HG02943 (cell line): ENCODE measurements at regions not wholly inside any gene's neighbourhood (a gene's known extent, or its start where the extent isn't known, plus 50 kb on each side); places are given as distances from the start of the nearest gene placed in this dataset.
"Not testable (repeated sequence)": the region's sequence is repeated elsewhere in the genome, so short reads cannot be mapped to it uniquely, and the experiment has no call there.

ENCODE experiments used
- ATAC-seq: cut with Tn5 transposase; IDR thresholded peaks from one replicate; pipeline ENCODE4 v1.9.1; 2021; ENCODE audit warnings: mild to moderate bottlenecking, low read depth, moderate library complexity; ENCODE audit not compliant: unreplicated experiment

DNA sequence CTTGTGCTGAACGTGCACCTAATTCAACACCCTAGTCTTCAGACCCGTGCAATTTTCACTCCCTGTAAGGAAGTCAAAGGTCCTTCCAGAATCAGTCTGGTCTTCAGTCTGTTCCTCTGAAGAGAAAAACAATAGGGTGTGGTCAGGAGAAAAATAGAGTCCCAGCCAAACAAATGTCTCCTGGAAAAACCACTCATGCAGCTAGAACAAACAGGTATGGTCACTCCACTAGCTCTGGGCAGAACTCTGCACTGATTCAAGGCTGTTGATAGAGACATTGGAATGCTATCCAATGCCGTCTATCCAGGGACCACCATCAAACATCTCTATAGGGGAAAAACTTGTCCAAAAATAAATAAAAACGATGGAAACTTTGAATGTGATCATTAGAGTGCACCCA, 81.8 kb upstream of the MAP3K1 start:
- ATAC-seq, result no peak

DNA sequence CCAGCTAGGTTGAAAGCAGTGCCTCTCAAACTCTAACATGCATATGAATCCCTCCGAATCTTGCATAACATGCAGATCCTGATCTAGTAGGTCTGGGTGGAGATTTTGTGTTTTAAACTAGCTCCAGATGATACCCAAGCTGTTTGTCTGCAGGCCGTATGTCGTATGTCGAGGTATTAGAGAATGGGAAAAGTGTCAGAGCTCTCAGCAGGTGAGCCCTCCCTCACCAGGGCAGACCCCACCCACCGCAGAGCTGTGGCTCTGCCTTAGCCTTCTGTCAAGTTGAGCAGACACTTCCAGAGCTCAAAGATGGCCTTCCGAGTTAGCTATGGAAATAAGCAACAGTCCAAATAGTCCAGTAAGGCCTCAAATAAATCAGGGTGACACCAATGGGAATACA, 83.2 kb upstream of the MAP3K1 start:
- no peak for ATAC-seq

DNA sequence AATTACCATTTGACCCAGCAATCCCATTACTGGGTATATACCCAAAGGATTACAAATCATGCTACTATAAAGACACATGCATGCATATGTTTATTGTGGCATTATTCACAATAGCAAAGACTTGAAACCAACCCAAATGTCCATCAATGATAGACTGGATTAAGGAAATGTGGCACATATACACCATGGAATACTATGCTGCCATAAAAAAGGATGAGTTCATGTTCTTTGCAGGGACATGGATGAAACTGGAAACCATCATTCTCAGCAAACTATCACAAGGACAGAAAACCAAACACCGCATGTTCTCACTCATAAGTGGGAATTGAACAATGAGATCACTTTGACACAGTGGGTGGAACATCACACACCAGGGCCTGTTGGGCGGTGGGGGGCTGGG, 83.9 kb upstream of the MAP3K1 start:
- ATAC-seq, result not testable (repeated sequence)

DNA sequence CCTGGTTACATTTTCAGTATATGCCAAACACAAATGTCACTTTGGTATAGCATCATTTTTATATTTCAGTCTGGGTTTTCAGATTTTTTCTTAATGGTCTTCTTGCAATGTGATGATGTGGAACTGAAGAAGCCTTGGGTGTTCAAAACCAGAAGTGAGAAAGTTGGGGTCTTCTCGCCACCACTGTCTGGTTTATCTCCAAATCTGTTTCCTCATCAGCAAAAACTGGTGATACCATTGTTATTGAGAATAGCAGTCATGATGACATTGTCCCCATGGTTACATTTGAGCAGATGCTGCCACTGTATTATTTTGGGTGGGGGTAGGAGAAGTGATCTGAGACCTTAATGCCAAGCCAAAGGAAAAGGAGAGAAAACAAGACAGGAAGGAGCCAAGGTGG, 85.9 kb upstream of the MAP3K1 start:
- ATAC-seq, result no peak

DNA sequence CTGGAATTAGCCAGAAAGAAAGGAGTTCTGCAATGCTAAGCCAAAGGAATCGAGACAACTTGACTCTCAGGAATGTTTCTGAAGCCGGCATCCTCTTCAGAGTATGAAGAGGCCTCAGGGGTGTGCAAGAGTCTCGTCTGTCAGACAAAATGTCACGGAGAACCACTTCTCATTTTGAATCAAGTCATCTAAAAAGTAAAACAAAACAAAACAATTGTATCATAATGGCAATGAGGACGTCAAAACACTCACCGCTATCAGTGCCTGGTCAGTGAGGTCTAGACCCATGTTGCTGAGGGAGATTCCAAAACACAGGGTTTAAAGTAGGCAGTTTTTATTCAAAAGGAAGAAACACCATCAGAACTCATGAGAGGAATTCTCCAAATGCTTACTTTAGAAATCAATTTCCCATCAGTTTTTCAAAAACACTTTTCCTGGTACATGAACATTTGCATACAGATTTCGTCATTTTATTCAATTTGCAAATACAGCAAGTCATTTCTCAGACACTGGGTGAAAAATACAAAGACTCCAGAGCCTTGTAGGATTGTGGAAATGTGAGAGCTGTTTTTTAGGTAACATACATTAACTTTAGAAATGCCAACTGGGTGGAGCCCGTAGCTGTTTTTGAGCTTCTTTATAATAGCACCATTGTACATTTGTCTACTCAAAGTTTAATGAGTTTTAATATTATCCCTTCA, 89.5 kb upstream of the MAP3K1 start:
- ATAC-seq, result no peak

DNA sequence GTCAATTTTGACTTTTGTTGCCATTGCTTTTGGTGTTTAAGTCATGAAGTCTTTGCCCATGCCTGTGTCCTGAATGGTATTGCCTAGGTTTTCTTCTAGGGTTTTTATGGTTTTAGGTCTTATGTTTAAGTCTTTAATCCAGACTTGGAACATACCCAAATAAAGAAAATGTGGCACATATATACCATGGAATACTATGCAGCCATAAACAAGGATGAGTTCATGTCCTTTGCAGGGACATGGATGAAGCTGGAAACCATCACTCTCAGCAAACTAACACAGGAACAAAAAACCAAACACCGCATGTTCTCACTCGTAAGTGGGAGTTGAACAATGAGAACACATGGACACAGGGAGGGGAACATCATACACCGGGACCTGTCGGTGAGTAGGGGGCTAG, 90.5 kb upstream of the MAP3K1 start:
- not testable (repeated sequence) for ATAC-seq

DNA sequence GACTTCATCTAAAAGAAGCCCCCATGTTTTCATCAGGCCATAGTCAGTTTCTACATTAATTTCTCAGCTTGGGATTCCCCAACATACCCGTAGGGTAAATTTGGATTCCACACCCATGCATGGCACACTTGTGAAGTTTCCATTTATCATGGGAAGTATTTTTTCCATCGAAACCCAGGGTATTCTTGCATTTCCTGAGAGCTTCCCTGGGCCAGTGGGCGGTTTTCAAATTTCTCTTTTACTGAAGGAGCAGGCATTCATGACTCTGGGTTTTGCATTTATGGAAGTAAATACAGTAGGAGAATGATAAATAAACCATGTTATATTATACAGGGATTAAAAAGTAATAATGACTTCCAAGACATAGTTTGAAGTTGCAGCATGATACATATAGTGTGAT, 93.0 kb upstream of the MAP3K1 start:
- no peak for ATAC-seq

DNA sequence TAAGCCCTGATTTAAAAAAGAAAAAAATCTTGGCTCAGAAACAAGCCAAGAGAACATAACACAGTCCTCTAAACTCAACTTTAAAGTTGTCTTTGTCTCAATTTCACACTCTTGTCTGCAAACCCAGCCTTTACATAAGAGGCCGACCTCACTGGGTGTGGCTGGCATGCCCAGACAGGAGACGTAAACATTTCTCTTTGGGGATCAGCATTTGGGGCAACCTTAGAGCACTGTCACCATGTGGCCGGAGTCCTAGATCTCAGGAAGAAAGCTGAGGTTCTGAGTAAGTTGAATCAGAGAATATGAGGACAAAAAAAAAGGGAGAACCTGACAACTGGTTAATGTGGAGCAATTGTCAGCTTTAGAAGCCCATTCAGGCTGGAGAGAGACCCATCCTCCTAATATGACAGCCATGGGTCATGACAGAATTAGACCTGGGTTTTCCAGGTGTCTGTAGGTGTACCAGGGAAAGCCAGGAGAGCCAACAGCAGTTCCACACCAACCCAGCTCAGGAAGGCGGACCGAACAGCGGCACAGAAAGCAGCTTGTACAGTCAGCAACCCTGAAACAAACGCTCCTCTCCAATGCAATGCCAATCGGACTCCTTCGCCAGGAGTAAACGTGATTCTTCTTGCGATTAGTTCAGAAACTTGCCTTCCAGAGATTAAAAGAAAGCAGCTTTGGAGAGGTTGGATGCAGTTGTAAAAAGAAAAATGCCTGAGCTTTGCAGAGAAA, 97.9 kb upstream of the MAP3K1 start:
- no peak for ATAC-seq

DNA sequence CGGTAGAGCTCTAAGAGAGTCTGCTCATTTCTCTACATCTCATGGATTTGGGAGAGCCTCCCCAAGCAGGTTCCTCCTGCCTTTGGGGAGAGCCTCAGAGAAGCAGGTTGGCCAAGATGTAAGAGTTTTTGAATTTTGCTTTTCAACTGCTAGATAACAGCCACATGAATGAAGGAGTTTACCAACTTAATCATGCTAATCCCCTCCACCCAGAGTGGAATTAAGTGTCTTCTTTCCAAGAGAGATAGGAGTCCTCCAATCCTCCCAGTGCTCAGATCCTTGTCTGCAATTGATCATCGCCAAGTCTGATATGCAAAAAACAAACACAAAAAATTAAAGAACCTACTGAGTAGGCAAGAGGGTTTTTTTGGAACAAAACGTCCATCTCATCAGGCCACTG, 99.4 kb upstream of the MAP3K1 start:
- ATAC-seq, result no peak

DNA sequence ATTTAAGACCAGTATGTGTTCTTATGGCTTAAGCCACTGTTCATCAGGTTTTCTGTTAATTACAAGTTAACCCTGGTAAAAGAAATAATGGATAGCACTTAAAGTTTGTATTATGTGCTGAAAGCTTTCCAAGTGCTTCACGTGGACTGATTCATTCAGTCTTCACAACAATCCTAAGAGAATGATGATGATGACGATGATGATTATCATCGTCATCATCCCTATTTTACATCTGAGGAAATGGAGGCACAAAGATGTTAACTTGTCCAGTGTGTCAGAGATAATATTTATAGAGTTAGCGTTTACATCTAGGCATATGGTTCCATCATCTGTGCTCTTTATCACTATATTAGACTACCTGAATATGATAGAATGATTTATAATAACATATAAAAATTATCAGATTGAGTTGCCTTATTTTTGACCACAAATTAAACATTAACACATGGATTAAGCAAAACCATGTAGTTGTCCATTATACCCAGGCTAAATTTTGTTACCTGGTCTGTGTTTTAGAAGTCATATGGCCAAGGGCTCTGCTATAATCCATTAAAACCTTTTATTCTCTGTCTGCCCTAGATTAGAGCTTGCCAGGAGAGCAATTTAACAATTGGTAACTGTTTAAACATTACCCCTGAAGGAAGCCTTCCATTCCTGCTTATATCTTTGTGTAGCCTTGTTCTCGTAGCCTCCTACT, 102.3 kb upstream of the MAP3K1 start:
- ATAC-seq, result no peak

DNA sequence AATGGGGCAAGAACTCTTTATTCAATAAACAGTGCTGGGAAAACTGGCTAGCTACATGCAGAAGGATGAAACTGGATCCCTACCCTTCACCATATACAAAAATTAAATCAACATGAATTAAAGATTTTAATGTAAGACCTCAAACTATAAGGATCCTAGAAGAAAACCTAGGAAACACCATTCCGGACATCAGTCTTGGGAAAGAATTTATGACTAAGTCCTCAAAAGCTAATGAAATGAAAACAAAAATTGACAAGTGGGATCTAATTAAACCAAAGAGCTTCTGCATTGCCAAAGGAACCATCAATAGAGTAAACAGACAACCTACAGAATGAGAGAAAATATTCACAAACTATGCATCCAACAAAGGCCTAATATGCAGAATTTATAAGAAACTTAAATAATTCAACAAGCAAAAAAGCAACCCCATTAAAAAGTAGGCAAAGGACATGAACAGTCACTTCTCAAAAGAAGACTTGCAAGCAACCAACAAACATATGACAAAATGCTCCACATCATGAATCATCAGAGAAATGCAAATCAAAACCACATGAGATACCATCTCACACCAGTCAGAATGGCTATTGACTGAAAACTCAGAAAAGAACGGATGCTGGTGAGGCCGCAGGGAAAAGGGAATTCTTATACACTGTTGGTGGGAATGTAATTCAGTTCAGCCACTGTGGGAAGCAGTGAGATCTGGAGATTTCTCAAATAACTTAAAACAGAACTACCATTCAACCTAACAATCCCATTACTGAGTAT, 104.3 kb upstream of the MAP3K1 start:
- ATAC-seq, result no peak

DNA sequence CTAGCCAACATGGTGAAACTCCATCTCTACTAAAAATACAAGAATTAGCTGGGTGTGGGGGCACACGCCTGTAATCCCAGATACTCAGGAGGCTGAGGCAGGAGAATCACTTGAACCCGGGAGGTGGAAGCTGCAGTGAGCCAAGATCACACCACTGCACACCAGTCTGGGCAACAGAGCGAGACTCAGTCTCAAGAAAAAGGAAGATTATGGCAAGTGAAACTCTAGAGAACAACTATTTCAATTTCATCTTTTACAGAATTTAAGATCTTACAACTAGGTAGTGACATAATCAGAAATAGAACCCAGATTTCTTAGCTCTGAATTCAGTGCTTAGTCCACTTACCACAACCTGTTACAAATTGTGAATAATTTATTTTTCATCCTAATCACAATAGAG, 108.8 kb upstream of the MAP3K1 start:
- no peak for ATAC-seq

DNA sequence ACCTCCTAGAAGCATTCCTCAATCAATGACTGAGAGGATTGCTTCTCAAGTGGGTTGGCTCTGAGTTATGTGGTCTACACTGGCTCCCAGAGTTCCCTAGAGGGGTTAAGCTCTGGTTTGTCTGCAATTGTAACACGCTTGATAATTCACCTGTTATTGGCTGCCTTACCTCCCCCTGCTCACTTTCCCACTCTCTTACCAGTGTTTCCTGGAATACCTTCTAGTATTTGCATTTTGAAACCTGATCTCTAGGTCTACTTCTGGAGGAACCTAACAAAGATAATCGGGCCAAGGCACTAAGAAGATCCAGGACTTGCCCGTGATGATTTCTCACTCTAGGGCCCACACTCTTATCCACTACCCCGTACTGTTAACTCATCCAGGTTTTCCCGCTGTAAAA, 110.1 kb upstream of the MAP3K1 start:
- ATAC-seq, result no peak

DNA sequence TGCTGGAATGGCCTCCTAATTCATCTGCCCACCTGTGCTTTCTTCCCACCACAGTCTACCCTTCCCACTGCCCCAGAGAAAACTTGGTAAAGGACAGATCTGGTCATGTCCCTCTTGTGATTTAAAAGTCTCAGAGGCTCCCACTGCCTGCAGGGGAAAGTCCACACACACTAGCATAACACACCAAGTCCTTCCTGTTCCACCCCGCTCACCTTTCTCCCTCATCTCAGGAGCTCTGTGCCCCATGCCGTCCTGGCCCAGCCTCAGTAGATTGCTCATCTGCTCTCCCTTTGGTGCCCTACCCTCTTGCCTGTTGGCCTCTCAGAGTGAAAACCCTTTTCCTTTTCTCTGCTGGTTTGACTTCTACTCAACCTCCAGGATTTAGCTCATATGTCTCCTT, 111.4 kb upstream of the MAP3K1 start:
- no peak for ATAC-seq

DNA sequence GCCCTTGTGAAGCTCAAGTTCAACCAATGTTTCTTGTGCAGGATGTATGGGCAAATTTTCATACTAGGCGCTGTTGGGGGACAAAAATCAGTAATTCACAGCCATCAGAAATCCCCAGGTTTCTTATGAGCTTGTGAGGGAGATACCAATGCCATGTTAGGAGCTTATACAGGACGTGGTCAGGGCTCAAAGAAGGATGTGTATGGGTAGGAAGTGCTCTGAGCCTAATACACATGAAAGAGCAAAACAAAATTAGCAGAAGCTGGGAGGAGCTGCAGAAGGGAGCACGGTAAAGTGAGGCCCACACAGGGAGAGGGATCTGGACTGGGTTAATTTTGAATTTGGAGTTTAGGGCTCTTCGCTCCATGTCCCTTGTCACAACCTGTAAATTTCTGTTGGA, 114.6 kb upstream of the MAP3K1 start:
- no peak for ATAC-seq

DNA sequence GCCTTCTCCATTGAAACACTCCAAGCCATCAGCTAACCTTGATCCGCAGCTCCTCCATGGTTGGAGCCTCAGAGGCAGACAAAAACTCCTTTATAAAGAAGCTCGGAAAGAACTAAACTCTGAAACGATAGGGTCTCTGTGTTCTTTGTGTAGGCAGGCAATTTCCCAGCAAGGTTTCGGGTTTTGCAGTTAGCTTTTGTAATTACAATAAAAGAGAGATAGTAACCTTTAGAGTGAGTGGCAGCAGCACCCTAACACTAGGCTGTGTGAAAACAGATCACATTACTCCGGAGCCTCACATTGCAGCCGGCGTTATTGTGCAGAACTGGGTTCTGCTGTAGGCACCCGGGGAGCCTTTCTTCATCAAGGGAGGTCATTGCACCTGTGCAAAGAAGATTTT, 115.8 kb upstream of the MAP3K1 start:
- no peak for ATAC-seq

DNA sequence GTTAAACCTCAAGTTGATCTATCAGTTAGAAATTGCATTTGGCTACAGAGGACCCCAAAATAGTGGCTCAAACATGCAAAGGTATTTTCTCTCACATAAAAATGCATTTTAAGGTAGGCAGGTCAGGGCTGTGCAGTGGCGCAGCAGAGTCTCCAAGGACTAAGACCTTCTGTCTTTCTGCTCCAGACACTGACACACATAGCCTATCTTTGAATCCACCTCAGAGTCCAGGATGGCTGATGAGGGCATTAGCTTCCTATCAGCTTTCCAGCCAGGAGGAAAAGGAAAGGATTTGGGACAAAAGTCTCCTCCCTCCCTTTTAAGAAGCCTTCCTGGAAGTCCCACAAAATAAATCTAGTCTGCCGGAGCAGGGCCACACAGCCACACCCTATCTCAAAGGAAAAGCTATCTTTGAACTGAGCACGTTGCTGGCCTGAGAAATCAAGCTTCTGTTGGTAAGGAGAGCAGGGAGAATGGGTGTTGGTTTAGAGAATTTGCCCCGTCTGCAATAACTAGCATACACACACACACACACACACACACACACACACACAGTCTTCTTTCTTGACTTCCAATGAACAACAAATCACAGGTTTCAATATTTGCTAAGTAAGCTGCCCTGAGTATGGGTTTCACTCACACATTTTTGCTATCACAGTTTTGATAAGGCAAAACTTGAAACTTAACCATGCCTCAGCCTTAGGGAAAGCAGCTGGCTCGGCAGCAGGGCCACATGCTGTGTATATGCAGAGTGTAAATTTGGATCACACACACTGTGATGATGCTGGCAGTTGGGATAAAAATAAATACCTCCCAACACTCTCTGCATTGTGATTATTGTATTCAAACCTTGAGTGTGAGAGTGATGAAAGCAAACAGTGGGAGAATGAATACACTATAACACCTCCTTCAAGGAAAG, 116.6 kb upstream of the MAP3K1 start:
- no peak for ATAC-seq

DNA sequence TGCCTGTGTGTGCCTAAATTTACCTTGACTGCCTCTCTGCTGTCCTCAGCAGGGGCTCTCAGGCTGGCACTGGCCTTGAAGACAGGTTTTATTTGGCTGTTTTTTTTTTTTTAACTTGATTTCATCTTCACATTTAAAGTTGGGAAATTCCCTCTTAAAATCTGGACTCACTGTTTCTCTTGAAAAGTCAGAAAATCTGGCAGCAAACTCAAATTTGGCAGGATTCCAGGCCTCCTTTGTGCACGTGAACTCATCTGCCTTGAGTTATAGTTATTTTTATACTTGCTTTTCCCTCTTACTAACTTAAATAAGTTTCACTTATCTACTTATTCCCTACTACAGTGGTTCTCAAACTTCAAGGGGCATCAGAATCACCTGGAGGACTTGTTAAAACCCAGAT, 118.4 kb upstream of the MAP3K1 start:
- no peak for ATAC-seq

DNA sequence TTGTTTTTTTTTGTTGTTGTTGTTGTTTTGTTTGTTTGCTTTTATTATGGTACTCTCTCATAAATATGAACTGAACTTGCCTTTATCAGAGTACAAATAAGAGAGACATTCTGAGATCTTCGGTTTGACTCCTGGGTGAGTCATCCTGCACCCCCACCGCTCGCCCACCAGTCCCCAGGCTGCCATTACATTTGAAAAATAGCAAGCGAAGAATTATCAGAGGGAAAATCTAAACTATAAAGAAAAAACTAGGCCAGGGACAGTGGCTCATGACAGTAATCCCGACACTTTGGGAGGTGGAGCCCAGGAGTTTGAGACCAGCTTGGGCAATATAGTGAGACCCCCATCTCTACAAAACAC, 122.1 kb upstream of the MAP3K1 start:
- ATAC-seq, result no peak
